Body of pancreas (tissue), 4 donors: ENCODE measurements at regions not wholly inside any gene's neighbourhood (a gene's known extent, or its start where the extent isn't known, plus 50 kb on each side); places are given as distances from the start of the nearest gene placed in this dataset.

Experiments used
- ATAC-seq: fragments of 150-250 bp; one replicate; pipeline ENCODE4 v1.9.1; 2016
- DNase-seq, 4 donors: peaks; one replicate each; pipeline ENCODE4 v3.0.0-alpha.2; 2019
- H3K27ac ChIP-seq, 4 donors: fragments of 200-600 bp; sonication (generic); 1 replicate in 3 of 4; 2 replicates in 1 of 4; pipeline versions ENCODE4 v1.5.1 to v1.6.1; 2016 to 2019; ENCODE audit warnings: mild to moderate bottlenecking in 1 of 4, mixed read lengths in 1 of 4, moderate library complexity in 1 of 4
- H3K27me3 ChIP-seq, 2 donors: fragments of 200-600 bp; sonication (generic); one replicate each; pipeline ENCODE4 v1.6.0; 2016; ENCODE audit warnings: mild to moderate bottlenecking in 1 of 2
- H3K36me3 ChIP-seq, 2 donors: fragments of 200-600 bp; sonication (generic); replicated peaks in 1 of 2; 2 replicates each; pipeline ENCODE4 v1.5.1; 2016; ENCODE audit warnings: low read depth in 2 of 2; ENCODE audit not compliant: insufficient read depth in 1 of 2
- H3K4me1 ChIP-seq: fragments of 200-600 bp; sonication (generic); one replicate; pipeline ENCODE4 v1.6.0; 2016
- H3K4me3 ChIP-seq, 2 donors: fragments of 200-600 bp; sonication (generic); 1 replicate in 1 of 2; 2 replicates in 1 of 2; pipeline ENCODE4 v1.5.1; 2016 to 2019
- H3K9me3 ChIP-seq, 3 donors: fragments of 200-600 bp; sonication (generic); 1 replicate in 2 of 3; 2 replicates in 1 of 3; pipeline ENCODE4 v1.5.1; 2016
- POLR2A ChIP-seq, 3 donors: fragments of 450-650 bp; IDR thresholded peaks; one replicate each; pipeline ENCODE4 v1.6.1; 2016; ENCODE audit warnings: antibody characterized with exemption in 3 of 3, mild to moderate bottlenecking in 2 of 3
- WGBS, 2 donors: methylation state at CpG; one replicate each; pipeline ENCODE4 v1.1.5; 2017; 5-methylcytosine and 5-hydroxymethylcytosine counted together
- intact Hi-C: fragments of 100-400 bp; cut with DNase I; formaldehyde crosslinking; loops from one replicate; pipeline ENCODE4 v1.15.1; 2023
- TF ChIP-seq, protein P1 (sequence below), 7 experiments: fragments of 450-650 bp in 4 of 7; fragments of 200-600 bp in 3 of 7; sonication (generic) in 3 of 7; IDR thresholded peaks; one replicate each; pipeline ENCODE4 v1.5.1; 2016 to 2019; ENCODE audit warnings: antibody characterized with exemption in 7 of 7

DNA sequence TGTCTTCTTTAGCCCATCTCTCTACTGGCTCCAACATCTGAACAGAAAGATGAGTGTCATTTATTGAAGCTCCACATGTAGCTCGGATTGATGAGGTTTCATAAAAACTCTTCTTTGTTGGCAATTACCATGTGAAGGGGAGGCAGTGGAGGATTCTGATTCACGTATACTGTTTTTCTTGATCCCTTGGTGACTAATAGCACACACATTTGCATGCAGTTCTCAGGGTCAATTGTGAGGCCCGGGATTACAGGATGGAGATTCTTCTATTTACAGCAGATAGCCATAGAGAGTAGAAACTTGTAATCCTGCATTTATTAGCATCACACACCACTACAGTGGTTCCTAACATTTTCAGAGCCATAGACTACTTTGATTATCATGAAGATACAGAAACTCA is 133.2 kb upstream of the MARCHF11 start:
- 68 to 72% methylated on average over 3 of the region's 3 CpGs for WGBS, 2 donors
- TF ChIP-seq POLR2A (IDR thresholded peaks at IDR 0.05): no peak
- TF ChIP-seq, protein P1, sequence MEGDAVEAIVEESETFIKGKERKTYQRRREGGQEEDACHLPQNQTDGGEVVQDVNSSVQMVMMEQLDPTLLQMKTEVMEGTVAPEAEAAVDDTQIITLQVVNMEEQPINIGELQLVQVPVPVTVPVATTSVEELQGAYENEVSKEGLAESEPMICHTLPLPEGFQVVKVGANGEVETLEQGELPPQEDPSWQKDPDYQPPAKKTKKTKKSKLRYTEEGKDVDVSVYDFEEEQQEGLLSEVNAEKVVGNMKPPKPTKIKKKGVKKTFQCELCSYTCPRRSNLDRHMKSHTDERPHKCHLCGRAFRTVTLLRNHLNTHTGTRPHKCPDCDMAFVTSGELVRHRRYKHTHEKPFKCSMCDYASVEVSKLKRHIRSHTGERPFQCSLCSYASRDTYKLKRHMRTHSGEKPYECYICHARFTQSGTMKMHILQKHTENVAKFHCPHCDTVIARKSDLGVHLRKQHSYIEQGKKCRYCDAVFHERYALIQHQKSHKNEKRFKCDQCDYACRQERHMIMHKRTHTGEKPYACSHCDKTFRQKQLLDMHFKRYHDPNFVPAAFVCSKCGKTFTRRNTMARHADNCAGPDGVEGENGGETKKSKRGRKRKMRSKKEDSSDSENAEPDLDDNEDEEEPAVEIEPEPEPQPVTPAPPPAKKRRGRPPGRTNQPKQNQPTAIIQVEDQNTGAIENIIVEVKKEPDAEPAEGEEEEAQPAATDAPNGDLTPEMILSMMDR (IDR thresholded peaks at IDR 0.05): no peak
- H3K4me3 ChIP-seq: no peak overlapping the region
- no peak overlapping the region for H3K27ac ChIP-seq
- intact Hi-C loops: no loop called here
- no peaks in the 10 kb centered on the region for H3K9me3 ChIP-seq
- no peaks in the 10 kb centered on the region for H3K27me3 ChIP-seq
- H3K36me3 ChIP-seq: no peaks in the 10 kb centered on the region
- ATAC-seq (no peak), DNase-seq (no peak)
- no peaks in the 10 kb centered on the region for H3K4me1 ChIP-seq

DNA sequence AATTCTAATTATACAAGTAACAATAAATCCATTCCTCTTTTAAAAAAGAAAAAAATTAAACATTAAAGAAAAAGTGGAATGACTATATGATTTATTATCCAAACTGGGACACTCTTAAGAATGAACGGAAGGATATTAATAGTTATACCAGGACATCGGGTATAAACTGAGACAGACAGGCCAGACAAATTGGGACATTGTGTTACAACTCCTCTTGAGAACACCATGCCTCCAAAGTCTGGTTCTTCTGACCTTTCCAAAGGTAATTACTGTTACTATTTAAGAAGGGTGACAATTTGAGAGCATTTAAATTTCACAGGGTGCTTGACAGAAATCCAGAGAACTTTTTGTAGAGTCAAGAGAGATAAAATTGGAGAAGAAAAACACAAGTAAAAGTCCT is 132.1 kb upstream of the MARCHF11 start:
- WGBS, 2 donors: 77 to 88% methylated on average over 2 of the region's 2 CpGs
- ATAC-seq (no peak), DNase-seq (no peak)
- H3K9me3 ChIP-seq: no peaks in the 10 kb centered on the region
- TF ChIP-seq, protein P1 (IDR thresholded peaks at IDR 0.05): no peak
- no peak for TF ChIP-seq POLR2A (IDR thresholded peaks at IDR 0.05)
- H3K4me1 ChIP-seq: no peaks in the 10 kb centered on the region
- intact Hi-C loops: no loop called here
- H3K27me3 ChIP-seq: no peaks in the 10 kb centered on the region
- no peak overlapping the region for H3K27ac ChIP-seq
- no peaks in the 10 kb centered on the region for H3K36me3 ChIP-seq
- H3K4me3 ChIP-seq: no peak overlapping the region

DNA sequence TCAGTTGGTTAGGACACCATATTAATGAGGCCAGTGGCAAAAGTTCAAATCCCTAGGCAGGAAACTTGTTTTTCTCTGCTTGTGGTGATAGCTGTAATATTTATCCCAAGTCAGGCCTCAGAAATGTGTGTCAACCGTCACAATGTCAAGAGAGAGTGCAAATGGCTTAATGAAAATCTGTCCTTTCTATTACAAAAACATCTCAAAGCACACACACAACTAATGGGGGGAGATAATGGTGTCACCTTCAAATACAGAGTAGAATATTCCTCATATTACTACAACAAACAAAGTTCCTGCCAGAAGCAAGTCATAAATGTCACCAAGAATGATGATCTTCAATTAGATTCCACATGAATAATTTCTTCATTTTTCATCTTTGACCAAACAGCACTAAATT is 127.2 kb upstream of the MARCHF11 start:
- DNase-seq (no peak), ATAC-seq (no peak)
- no peak for TF ChIP-seq POLR2A (IDR thresholded peaks at IDR 0.05)
- TF ChIP-seq, protein P1 (IDR thresholded peaks at IDR 0.05): no peak
- intact Hi-C loops: no loop called here
- Histone ChIP-seq H3K4me3 (no peak overlapping the region), H3K27me3 (no peaks in the 10 kb centered on the region), H3K36me3 (no peaks in the 10 kb centered on the region), H3K27ac (no peak overlapping the region), H3K4me1 (no peaks in the 10 kb centered on the region), H3K9me3 (no peaks in the 10 kb centered on the region)
- 30 to 32% methylated on average over 1 of the region's 1 CpG for WGBS, 2 donors

DNA sequence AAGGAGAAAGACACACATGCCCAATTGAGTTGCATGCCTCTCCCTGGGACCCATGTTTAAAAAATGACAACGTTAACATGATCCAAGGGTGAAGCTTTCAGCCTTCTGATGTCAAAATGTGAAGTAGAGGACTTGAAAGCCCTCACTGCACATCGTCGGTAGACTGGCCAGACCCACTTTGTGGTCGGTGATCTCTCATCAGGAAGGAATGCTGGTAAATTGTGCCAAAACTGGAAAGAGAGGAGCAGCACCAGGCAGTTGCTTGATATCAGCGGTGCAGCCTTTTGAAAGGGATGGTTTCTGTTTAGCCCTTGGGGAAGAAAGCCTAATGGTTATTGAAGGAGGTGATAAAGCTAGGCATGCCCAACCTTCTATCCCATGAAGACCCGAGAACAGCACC is 125.3 kb upstream of the MARCHF11 start:
- 85 to 89% methylated on average over 6 of the region's 6 CpGs for WGBS, 2 donors
- Histone ChIP-seq H3K27ac (no peak overlapping the region), H3K9me3 (no peaks in the 10 kb centered on the region), H3K4me1 (no peaks in the 10 kb centered on the region), H3K36me3 (no peaks in the 10 kb centered on the region), H3K27me3 (no peaks in the 10 kb centered on the region), H3K4me3 (no peak overlapping the region)
- DNase-seq (no peak), ATAC-seq (no peak)
- intact Hi-C loops: no loop called here
- TF ChIP-seq, protein P1 (IDR thresholded peaks at IDR 0.05): no peak
- TF ChIP-seq POLR2A (IDR thresholded peaks at IDR 0.05): no peak

DNA sequence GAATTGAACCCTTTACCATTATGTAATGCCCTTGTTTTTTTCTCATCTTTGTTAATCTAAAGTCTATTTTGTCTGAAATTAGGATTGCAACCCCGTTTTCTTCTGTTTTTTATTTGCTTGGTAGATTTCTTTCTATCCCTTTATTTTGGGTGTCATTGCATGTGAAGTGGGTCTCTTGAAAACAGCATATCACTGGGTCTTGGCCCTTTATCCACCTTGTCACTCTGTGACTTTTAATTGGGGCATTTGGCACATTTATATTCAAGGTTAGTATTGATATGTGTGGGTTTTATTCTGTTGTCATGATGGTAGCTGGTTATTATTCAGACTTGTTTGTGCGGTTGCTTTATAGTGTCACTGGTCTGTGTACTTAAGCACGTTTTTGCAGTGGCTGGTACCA is 117.4 kb upstream of the MARCHF11 start:
- intact Hi-C loops: no loop called here
- Histone ChIP-seq H3K4me3 (no peak overlapping the region), H3K36me3 (no peaks in the 10 kb centered on the region), H3K4me1 (no peaks in the 10 kb centered on the region), H3K27ac (no peak overlapping the region), H3K9me3 (peaks cover 0 to 5% (median 0%) of the 10 kb centered on the region in 3 donors), H3K27me3 (no peaks in the 10 kb centered on the region)
- ATAC-seq: no peak
- TF ChIP-seq, protein P1 (IDR thresholded peaks at IDR 0.05): no peak
- no peak for TF ChIP-seq POLR2A (IDR thresholded peaks at IDR 0.05)
- DNase-seq: no peak
- WGBS, 2 donors: 55 to 57% methylated on average over 3 of the region's 3 CpGs
